NCI-H2107 treated with DMSO at 0.1 percent for 48 hours (cell line): ENCODE measurements at regions not wholly inside any gene's neighbourhood (a gene's known extent, or its start where the extent isn't known, plus 50 kb on each side); places are given as distances from the start of the nearest gene placed in this dataset.

Experiments used
- DNase-seq: peaks from one replicate; lab custom pipeline; 2025; ENCODE audit not compliant: unreplicated experiment; lab: John Stamatoyannopoulos, UW

- no peak for DNase-seq
Observed at GRCh38 chr2:144333143-144333555, 186.8 kb downstream of the ZEB2 start.

DNA sequence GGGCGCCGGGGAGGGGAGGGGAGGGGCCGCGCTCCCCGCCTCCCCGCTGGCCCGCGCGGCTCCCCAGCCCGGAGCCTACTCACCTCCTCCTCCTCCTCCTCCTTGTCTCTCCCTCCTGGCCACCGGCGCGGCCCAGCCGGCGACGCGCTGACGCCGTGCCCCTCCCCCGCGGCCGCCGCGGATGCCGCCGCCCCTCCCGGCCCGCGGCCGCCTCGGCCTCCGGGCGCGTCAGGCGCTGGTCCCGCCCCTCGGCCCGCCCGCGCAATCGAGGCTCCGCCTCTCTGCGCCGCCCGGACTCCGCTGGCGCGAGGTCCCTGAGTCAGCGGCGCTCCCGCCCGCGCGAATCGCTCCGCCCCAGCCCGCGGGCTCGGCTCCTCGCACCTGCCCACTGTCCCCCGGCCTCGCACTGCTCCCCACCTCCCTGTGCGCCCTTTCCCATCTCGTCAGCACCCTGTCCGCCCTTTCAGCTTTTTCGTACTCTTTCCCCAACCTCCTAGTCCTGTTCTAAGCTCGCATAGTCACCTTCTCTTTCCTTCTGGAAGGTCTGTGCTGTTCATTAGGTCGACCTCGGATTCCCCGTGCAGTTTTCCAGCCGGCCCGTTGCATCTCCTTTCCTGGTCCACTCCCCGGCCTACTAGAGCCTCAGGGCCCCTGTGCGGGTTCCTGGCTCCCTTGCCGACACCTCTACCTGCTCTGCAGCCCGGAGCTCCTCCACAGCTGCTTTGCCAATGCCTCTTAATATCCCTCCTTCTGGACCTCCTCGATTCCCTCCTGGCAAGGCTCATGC, 187.4 kb downstream of the ZEB2 start:
- DNase-seq: peak; percentile 74

GRCh38 chr2:144331674-144332355, 188.1 kb downstream of the ZEB2 start:
- peak; percentile 73 for DNase-seq

DNA sequence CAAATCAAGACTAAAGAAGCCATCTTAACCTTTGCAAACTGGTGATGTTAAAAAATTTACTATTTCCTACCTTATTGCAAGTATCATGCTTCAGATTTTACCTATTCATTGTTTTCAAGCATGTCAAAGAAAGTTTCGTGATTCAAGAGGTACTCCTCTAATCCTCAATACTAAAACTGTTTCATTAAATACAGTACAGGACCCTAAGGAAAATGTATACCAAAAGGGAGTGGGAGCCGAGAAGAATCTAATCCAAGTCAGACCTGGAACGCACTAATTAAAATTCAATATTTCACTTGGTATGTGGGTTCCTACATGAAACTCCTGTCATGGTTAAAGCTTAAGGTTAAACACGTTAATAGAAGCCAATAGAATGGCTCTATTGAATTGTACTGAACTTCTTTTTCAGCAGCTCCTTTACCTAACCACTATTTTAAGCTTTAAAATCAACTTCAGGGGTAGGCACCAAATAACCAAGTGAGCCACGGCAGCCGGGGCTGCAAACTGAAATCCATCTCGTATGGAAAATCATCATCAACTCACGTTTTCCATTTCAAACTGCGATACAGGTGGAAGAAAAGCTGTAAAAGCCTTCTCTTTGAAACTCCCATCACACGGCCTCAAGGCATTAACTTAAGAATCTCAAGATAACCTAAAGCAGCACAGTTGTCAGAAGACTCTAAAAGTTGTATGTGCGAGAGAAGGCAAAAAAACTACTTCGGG, 188.8 kb downstream of the ZEB2 start:
- no peak for DNase-seq

- no peak for DNase-seq
Observed at GRCh38 chr2:144329472-144329871, 190.4 kb downstream of the ZEB2 start.

DNA sequence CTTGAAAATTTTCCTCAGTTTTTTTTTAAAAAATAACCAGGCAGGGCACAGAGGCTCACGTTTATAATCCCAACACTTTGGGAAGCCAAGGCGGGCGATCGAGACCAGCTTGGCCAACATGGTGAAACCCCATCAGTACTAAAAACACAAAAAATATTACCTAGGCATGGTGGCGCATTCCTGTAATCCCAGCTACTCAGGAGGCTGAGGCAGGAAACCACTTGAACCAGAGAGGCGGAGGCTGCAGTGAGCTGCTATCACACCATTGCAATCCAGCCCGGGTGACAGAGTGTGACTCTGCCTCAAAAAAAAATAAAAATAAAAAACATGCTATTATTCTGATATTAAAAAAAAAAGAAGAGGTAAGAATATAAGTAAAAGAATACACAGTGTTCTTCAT, 191.0 kb downstream of the ZEB2 start:
- DNase-seq: no peak

DNA sequence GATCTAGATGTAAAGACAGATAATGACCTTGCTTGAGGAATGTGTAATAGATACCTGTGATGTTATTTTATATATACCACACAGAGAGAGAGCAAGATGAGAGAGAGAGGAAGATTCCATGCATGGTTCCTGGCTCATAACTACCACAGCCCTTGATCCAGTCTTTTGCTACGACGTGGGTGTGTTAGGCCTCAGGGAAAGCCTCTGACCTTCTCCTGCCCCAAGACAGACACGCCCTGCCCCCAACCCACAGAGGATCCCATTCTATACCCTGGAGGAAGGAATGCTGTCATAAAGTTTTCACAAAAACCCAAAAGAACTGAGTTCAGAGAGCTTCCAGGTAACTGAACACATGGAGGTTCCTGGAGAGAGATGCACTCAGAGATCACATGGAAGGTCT, 193.1 kb downstream of the ZEB2 start:
- DNase-seq: no peak

DNA sequence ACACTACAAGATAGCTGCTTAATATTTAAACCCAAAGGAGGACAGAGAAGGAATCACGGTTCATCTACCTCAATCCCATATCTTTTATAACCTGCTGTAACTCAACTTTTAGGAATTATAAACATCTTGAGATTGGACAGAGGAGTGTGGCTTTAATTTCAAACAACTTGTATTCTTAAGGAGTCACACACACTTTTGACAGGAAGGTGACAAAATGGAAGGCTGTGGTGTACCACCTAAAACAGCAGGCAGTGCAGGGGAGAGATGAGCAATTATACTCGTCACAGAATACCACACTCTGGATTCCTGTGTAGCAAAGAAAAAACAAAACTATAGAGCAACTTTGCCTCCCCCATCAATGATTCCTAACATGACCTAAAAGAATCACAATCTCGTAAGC, 194.8 kb downstream of the ZEB2 start:
- no peak for DNase-seq

- no peak for DNase-seq
Observed at GRCh38 chr2:144324446-144325045, 195.4 kb downstream of the ZEB2 start.

DNA sequence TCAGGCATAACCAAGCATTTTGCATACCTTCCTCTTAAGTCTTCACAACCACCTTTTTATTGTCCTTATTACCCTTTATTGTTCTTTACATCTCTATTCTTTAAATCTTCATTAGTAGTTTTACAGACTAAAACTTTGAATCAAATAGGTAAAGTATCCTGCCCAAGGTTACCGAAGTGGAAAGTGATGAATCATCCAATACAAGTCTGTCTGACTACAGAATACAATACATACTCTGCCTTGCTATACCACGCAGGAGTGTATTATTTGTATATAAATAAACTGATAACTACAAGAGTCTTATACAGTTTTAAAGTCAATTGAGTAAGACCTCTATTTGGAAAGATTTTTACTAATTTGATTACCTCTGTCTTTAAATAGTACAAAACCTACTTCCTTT, 196.0 kb downstream of the ZEB2 start:
- no peak for DNase-seq

DNA sequence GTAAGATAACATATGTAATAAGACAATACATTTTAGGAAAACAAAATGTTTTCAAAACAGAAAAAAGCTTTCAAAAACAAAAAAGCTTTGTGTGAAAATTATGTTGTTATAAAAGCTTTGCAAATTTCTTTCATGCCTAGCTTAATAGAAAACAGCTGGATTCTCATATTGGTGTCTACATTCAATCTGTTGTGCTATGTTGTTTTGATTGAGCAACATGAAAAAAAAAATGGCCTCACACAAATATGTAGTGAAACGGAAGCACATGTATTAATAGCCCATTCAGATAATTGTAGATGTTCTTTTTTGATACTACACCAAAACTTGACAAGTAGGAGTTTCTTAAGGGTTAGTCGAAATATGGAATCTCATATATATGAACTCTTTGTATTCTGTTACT, 197.5 kb downstream of the ZEB2 start:
- no peak for DNase-seq

DNA sequence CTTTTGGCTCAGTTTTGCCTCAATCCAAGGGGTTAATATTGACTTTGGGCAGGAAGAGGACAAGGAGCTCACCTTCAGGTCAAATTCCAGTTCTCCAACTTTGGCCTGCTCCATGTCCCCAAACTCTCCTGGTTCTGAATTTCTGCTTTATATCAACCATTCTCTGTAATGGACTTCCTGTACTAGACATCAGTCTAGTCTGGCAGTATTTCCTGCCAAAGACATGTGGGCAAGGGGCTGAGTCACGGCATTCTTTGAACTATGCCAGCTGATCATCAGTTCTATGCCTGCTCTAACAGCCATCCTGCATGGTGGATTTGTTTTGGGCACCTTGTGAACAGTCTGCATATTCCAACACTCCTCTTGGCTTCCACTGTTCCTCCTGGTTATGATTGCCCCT, 199.4 kb downstream of the ZEB2 start:
- no peak for DNase-seq

DNA sequence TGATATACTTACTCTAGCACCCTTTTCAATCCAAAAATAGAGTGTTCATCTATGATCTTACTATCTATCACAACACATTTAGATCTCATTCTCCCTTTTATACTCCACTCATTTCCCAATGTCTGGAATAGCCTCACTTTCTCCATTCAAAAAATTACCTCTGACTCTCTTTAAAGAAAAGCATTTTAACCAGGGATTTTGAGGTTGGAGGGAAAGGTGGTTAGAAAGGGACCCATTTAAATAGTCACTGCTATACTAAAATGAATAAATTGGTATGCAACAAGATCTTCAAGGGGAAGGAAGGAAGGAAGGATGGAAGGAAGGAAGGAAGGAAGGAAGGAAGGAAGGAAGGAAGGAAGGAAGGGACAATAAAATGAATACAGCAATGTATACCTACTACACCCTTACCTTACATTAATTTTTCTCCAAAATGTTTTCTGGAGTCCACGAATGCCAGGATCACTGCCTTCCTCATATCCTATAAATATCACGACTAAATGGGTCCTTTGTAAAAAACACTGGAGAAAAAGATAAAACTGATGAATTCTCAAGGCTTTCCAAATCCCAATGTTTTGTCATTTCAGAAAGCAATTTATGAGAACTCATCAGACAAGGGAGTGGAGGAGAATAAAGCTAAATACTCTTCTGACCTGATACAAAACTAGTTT, 202.7 kb downstream of the ZEB2 start:
- no peak for DNase-seq

- DNase-seq: no peak
Observed at GRCh38 chr2:144310889-144311608, 208.9 kb downstream of the ZEB2 start.

DNA sequence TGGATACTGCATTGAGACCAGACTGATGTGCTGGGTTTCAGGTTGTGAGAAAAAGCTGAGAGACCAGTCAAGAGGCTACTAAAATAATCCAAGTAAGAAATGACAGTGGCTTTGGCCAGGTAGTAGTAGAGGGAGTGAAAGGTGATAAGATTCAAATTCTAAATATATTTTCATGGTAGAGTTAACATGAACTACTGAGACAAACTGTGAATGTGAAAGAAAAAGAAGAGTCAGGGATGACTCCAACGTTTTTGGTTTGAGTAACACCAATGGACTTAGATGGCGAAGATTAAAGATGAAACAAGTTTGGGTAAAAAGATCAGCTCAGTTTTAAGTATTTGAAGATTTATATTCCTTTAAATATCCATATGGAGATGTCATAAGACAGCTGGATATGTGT, 209.4 kb downstream of the ZEB2 start:
- no peak for DNase-seq

DNA sequence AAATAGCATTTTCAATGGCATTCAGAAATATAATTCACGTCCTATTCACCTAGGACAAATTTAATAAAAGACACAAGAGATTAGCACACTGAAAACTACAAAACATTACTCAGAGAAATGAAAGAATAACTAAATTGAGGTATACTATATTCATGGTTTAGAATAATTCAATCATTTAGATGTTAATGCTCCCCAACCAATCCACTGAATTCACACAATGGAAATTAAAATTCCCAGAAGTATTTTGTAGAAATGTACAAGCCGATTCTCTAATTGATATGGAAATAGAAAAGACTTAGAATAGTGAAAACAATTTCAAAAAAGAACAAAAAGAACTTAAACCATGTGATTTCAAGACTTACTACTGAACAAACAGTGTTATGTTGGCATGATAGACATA, 212.2 kb downstream of the ZEB2 start:
- DNase-seq: no peak

DNA sequence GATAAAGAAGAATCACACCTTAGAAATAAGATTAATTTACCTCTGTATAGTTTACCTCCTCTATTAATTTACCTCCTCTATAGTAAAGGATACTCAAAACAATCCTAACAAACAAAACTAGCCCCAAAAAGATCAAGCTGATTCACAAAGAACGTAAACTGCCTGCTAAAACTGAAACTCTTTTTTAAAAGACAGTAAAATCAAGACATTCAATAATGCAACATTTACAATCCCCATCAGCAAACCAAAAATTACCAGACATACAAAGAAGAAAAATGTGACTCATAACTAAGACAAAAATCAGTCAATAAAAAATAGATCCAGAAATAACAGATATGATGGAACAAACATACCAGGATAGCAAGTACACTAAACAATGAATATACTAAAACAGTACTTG, 215.7 kb downstream of the ZEB2 start:
- no peak for DNase-seq

- no peak for DNase-seq
Observed at GRCh38 chr2:144300632-144301031, 219.3 kb downstream of the ZEB2 start.

- DNase-seq: no peak
Observed at GRCh38 chr2:144290276-144290675, 229.6 kb downstream of the ZEB2 start.

DNA sequence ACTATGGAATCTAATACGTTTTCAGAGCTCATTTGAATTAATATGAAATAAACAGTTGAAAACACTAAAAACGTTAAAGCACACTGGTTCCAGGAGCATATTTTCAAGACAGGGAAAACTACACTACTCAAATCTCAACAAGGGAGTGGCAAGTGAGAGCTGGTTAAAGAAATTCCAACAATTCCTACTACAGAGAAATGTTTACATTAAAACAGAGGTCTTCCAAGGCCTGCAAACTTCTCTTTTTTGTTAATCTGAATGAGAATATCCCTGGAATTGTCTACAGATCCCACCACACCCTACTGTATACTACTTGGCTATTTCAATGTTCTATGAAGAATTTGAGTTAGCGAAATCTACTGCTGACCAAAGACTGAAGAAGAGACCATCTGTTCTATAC, 231.5 kb downstream of the ZEB2 start:
- no peak for DNase-seq
